ENCODE measurements at regions not wholly inside any gene's neighbourhood (a gene's known extent, or its start where the extent isn't known, plus 50 kb on each side); places are given as distances from the start of the nearest gene placed in this dataset.

DNA sequence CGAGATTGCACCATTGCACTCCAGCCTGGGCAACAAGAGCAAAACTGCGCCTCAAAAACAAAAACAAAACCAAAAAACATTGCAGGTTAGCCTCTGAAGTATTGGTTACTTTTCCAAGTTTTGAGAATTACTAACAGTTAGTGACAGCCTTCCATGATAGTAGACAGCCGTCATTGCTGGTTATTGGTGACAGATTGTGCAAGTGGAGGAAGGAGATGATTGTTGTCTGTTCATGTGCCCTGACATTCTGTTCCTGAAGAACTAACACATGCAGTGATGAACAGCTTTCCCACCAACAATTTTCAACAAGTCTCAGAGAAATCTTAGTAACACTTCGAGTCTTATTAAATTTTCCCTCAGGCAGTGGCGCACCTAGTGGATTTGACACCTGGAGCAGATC lies 89.3 kb upstream of the NAP1L1 start:
- TF ChIP-seq CTCF (optimal IDR thresholded peaks at IDR 0.05 in 1 of 3, IDR thresholded peaks at IDR 0.05 in 1 of 3, conservative IDR thresholded peaks at IDR 0.05 in 1 of 3; ENCODE audit: extremely low read depth in 1 of 3, insufficient read depth in 2 of 3, low read length in 3 of 3) (no peak), EZH2 (IDR thresholded peaks at IDR 0.05; ENCODE audit: low read length) (no peak)
